HFFc6 (cell line): ENCODE measurements at regions not wholly inside any gene's neighbourhood (a gene's known extent, or its start where the extent isn't known, plus 50 kb on each side); places are given as distances from the start of the nearest gene placed in this dataset.

Source experiments
- DNase-seq: peaks from one replicate; pipeline ENCODE4 v3.0.0-alpha.2; 2018
- H3K27ac Mint-ChIP-seq: 2 replicates; pipeline ENCODE4 v1.8.0; 2020; ENCODE audit warnings: mild to moderate bottlenecking, mixed read lengths
- H3K27me3 Mint-ChIP-seq: 2 replicates; pipeline ENCODE4 v1.8.0; 2021; ENCODE audit warnings: mild to moderate bottlenecking, moderate library complexity, mixed read lengths; ENCODE audit not compliant: insufficient read depth
- H3K36me3 Mint-ChIP-seq: 2 replicates; pipeline ENCODE4 v1.8.0; 2021; ENCODE audit warnings: low read depth, mixed read lengths
- H3K4me1 Mint-ChIP-seq: 2 replicates; pipeline ENCODE4 v1.8.0; 2020; ENCODE audit warnings: low read depth, mixed read lengths
- H3K4me3 Mint-ChIP-seq: 2 replicates; pipeline ENCODE4 v1.8.0; 2020; ENCODE audit warnings: mild to moderate bottlenecking, moderate library complexity, mixed read lengths
- H3K9me3 Mint-ChIP-seq: 2 replicates; pipeline ENCODE4 v1.8.0; 2020; ENCODE audit warnings: mild to moderate bottlenecking, mixed read lengths
- TF ChIP-seq, protein P1 (sequence below): fragments of 200-600 bp; sonication (generic); IDR thresholded peaks from 2 replicates; pipeline ENCODE4 v1.5.0; 2021; ENCODE audit warnings: antibody characterized with exemption, mild to moderate bottlenecking

DNA sequence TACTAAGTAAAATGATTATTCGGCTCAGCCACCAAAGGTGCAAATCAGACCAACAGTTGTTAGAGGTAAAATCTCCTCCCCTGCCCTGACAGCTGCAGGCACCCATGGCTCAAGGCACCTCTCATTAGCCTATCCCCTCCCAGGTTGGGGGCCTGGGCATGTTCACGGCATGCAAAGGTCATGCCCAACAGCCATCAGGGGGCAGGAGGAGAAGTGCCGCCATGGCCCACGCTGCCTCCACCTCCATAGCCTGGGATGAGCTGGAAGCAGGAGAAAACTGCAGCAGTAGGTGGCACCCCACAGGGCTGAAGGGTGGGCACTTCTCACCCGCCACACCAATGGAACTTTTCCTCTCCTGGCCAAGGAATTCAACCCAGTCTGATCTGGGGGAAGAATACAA is 146.4 kb upstream of the COX10 start:
- Mint-ChIP-seq H3K36me3 (no peaks in the 10 kb centered on the region), H3K4me1 (no peaks in the 10 kb centered on the region; the same call in 1 of the 2 replicates), H3K9me3 (no peaks in the 10 kb centered on the region), H3K27me3 (peaks cover 2% of the 10 kb centered on the region; the same call in 1 of the 2 replicates), H3K27ac (no peak overlapping the region), H3K4me3 (peak overlapping the region; percentile 24; the same call in 1 of the 2 replicates)
- TF ChIP-seq, protein P1, sequence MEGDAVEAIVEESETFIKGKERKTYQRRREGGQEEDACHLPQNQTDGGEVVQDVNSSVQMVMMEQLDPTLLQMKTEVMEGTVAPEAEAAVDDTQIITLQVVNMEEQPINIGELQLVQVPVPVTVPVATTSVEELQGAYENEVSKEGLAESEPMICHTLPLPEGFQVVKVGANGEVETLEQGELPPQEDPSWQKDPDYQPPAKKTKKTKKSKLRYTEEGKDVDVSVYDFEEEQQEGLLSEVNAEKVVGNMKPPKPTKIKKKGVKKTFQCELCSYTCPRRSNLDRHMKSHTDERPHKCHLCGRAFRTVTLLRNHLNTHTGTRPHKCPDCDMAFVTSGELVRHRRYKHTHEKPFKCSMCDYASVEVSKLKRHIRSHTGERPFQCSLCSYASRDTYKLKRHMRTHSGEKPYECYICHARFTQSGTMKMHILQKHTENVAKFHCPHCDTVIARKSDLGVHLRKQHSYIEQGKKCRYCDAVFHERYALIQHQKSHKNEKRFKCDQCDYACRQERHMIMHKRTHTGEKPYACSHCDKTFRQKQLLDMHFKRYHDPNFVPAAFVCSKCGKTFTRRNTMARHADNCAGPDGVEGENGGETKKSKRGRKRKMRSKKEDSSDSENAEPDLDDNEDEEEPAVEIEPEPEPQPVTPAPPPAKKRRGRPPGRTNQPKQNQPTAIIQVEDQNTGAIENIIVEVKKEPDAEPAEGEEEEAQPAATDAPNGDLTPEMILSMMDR: no peak
- no peak for DNase-seq

DNA sequence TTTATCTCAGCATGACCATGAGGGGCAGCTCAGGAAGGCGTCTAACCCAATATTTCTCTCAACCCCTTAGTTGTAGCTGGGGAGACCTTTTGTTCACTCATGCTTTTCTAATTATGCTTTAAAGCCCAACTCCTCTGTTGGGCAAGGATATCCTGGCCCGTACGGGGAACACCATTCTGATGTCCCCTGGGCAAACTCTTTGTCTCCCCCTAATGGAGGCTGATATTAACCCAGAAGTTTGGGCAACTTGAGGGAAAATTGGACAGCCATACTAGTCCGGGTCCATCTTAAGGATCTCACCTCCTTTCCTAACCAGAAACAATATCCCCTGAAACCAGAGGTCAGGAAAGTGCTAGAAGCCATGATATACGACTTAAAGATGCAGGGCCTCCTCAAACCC is 143.7 kb upstream of the COX10 start:
- no peaks in the 10 kb centered on the region; the same call in 1 of the 2 replicates for H3K4me1 Mint-ChIP-seq
- H3K27ac Mint-ChIP-seq: no peak overlapping the region
- no peaks in the 10 kb centered on the region; the same call in 1 of the 2 replicates for H3K9me3 Mint-ChIP-seq
- H3K36me3 Mint-ChIP-seq: peaks cover 6% of the 10 kb centered on the region; the same call in 1 of the 2 replicates
- H3K27me3 Mint-ChIP-seq: no peaks in the 10 kb centered on the region
- TF ChIP-seq, protein P1: peak; percentile 47
- no peak for DNase-seq
- H3K4me3 Mint-ChIP-seq: no peak overlapping the region

DNA sequence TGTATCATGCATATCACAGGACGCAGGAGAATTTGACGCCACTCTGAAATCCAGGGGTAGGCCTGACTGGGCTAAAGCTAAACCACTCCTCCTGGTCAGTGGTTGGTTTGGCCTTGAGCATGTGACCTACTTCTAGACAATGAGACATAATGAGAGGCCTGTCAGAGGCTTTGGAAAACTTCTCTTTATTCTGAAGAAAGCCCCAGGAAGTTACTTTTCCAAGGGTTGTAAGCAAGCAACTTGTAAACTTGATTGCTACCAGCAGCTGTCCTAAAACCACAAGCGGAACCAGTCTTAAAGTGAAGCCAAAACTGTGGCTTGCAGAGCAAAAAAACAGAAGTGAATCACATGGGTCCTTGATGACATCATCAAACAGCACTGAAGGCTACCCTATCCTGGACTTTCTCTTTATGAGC is 138.2 kb upstream of the COX10 start:
- no peak for DNase-seq
- TF ChIP-seq, protein P1: no peak
- peaks cover 13% of the 10 kb centered on the region; the same call in 1 of the 2 replicates for H3K36me3 Mint-ChIP-seq
- no peak overlapping the region for H3K4me3 Mint-ChIP-seq
- 0 out of 2 replicates have a peak, but pooled peaks cover 3% of the 10 kb centered on the region for H3K27me3 Mint-ChIP-seq
- H3K9me3 Mint-ChIP-seq: peaks cover 6% of the 10 kb centered on the region; the same call in 1 of the 2 replicates
- H3K27ac Mint-ChIP-seq: no peak overlapping the region
- H3K4me1 Mint-ChIP-seq: no peaks in the 10 kb centered on the region

DNA sequence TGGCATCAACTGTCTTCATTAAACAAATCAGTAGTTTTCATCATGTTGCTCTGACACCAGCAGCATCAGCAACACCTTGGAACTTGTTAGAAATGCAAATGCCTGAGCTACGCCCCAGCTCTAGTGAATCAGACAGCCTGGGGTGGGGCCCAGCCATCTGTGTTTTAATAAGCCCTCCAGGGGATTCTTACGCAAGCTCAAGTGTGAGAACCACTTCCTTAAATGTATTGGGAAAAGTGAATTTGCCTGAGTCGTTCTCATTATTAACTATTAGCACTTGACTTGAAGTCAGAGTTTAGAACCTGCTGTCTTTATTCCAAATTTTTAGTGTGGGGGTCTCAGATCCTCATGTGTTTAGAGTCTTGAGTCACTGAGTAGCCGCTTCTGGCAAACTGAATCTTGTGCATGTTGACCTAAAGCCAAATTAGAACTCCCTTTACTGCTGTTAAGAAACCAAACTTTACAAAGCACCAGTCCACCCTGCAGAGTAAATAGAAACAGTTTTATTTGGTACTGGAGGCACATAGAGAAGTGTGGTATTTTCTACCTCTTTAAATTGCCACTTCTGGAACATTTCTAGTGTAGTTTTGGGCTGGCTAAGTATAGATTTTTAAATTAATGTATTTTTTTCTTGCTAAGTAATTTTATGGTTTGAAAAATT is 137.4 kb upstream of the COX10 start:
- peaks cover 13% of the 10 kb centered on the region; the same call in 1 of the 2 replicates for H3K36me3 Mint-ChIP-seq
- H3K4me1 Mint-ChIP-seq: no peaks in the 10 kb centered on the region
- TF ChIP-seq, protein P1: no peak
- H3K4me3 Mint-ChIP-seq: no peak overlapping the region
- DNase-seq: no peak
- 0 out of 2 replicates have a peak, but pooled peaks cover 3% of the 10 kb centered on the region for H3K27me3 Mint-ChIP-seq
- H3K9me3 Mint-ChIP-seq: peaks cover 6% of the 10 kb centered on the region; the same call in 1 of the 2 replicates
- H3K27ac Mint-ChIP-seq: no peak overlapping the region

DNA sequence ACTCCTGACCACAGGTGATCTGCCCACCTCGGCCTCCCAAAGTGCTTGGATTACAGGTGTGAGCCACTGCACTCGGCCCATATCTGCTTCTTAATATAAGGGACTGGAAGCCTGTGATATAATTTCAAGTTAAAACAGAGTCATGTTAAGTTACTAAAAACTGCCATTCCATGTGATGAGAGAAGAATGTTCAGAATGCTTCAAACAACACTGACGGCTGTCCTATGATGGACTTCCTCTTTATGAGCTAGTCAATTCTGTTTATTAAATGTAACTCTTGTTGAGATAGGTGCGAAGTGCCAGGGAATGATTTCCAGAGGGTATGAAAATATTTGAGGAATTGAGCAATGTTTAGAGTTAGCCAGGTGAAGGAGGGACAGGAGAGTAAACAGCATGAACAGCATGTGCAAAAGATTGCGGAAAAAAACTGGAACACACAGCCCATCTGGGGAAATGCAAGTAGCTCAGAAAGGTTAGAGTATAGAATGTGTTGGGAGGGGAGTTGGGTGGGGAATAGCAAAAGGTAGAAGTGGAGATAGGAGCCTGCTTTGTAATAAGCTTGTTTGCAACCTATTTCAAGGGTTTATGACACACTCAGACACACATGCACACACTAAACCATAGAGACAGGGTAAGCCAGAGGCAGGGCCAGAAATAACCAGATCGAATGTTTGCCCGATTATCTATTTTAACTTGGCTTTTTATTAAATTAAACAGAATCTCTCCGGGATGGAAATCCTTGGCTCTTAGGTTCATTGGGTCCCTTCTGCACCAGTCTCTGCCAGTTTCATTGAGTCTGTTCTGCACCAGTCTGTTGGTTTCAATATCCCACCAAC is 135.6 kb upstream of the COX10 start:
- Mint-ChIP-seq H3K36me3 (peaks cover 13% of the 10 kb centered on the region; the same call in 1 of the 2 replicates), H3K27ac (no peak overlapping the region), H3K4me1 (no peaks in the 10 kb centered on the region), H3K9me3 (peaks cover 6% of the 10 kb centered on the region; the same call in 1 of the 2 replicates), H3K4me3 (no peak overlapping the region), H3K27me3 (0 out of 2 replicates have a peak, but pooled peaks cover 3% of the 10 kb centered on the region)
- TF ChIP-seq, protein P1: no peak
- no peak for DNase-seq
